Brain microvascular endothelial cell (primary cell): ENCODE measurements at regions not wholly inside any gene's neighbourhood (a gene's known extent, or its start where the extent isn't known, plus 50 kb on each side); places are given as distances from the start of the nearest gene placed in this dataset.

ENCODE experiments used
- DNase-seq: peaks from one replicate; pipeline ENCODE4 v3.0.0-alpha.2; 2020
- H3K27ac ChIP-seq: fragments of 250-450 bp; sonication (Bioruptor Pico); 2 replicates; pipeline ENCODE4 v1.5.1; 2020; ENCODE audit warnings: mild to moderate bottlenecking, moderate library complexity
- H3K27me3 ChIP-seq: fragments of 250-450 bp; sonication (Bioruptor Pico); replicated peaks from 2 replicates; pipeline ENCODE4 v1.5.1; 2020; ENCODE audit warnings: mild to moderate bottlenecking
- H3K36me3 ChIP-seq: fragments of 250-450 bp; sonication (Bioruptor Pico); replicated peaks from 2 replicates; pipeline ENCODE4 v1.5.1; 2020; ENCODE audit warnings: mild to moderate bottlenecking
- H3K4me3 ChIP-seq: 2 replicates; pipeline ENCODE4 v1.5.1; 2011; ENCODE audit warnings: low read depth, mild to moderate bottlenecking, control low read depth, low read length, moderate library complexity
- in situ Hi-C: cut with HindIII; loops from 2 replicates; pipeline ENCODE4 v1.10.0; 2017; ENCODE audit warnings: low sequenced_read_pairs, low pct_ligation_motif_present
- TF ChIP-seq, protein P1 (sequence below): IDR thresholded peaks from 2 replicates; pipeline ENCODE4 v1.5.1; 2011; ENCODE audit warnings: low read depth, mild to moderate bottlenecking, moderate library complexity, low read length, control low read depth, inconsistent platforms; ENCODE audit errors: missing control alignments

DNA sequence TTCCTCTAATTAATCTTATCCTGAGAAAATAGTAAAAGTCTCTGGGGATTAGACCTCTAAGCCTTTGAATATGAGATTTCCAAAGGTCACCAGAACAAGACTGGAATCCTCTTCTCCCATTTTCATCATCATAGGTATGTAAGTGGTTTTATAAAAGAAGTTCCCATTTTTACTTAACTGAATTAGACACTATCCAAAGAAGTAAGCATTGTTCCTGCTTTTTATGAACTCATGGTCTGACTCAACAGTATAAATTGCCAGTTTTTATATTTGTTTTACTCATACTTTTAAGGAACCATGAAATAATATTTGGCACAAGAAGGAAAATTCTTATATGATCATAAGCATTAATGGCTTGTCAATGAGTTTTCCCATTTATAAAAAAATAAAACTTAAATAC is 167.1 kb upstream of the ADRA1B start:
- H3K27me3 ChIP-seq, result no peaks in the 10 kb centered on the region
- H3K27ac ChIP-seq, result no peak overlapping the region
- no peaks in the 10 kb centered on the region for H3K36me3 ChIP-seq
- H3K4me3 ChIP-seq, result no peak overlapping the region
- DNase-seq, result no peak
- in situ Hi-C loops, result no loop called here
- TF ChIP-seq, protein P1, sequence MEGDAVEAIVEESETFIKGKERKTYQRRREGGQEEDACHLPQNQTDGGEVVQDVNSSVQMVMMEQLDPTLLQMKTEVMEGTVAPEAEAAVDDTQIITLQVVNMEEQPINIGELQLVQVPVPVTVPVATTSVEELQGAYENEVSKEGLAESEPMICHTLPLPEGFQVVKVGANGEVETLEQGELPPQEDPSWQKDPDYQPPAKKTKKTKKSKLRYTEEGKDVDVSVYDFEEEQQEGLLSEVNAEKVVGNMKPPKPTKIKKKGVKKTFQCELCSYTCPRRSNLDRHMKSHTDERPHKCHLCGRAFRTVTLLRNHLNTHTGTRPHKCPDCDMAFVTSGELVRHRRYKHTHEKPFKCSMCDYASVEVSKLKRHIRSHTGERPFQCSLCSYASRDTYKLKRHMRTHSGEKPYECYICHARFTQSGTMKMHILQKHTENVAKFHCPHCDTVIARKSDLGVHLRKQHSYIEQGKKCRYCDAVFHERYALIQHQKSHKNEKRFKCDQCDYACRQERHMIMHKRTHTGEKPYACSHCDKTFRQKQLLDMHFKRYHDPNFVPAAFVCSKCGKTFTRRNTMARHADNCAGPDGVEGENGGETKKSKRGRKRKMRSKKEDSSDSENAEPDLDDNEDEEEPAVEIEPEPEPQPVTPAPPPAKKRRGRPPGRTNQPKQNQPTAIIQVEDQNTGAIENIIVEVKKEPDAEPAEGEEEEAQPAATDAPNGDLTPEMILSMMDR, result no peak

DNA sequence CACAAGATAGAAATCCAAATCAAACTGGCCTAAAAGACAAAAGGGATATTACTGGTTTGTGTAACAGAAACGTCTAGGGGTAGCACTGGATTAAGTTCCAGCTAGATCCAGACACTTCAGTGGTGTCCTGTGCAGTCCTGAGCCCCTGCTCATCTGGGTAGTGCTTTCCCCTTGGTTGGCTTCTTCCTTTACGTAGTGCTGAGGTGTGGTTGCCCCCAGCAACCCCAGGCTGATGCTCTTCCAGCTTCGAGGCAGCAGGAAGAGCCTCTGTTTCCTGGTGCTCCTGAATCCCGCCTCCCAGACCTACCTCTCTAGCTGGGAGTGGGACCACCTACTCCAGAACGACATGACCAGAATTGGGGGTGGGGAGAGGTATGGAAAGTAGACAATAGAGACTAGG is 166.1 kb upstream of the ADRA1B start:
- no peak overlapping the region for H3K27ac ChIP-seq
- in situ Hi-C loops, result no loop called here
- TF ChIP-seq, protein P1, result no peak
- no peak for DNase-seq
- no peaks in the 10 kb centered on the region for H3K27me3 ChIP-seq
- H3K4me3 ChIP-seq, result no peak overlapping the region
- H3K36me3 ChIP-seq, result no peaks in the 10 kb centered on the region

DNA sequence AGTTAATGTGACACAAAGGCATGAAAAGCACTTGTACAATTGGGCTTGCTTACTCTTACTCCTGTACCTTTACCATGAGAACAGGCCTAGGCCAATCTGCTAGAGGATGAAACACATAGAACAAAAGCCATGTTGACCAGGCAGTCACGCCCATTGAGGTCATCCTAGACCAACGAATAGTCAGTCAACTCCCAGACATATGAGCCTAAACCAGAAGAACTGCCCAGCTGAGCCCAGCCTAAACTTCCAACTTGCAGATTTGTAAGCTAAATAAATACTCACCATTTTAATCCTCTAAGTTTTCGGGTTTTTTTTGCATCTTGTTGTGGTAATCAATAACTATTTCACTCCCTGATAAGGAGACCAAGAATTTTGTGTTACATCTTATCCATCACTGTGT is 164.8 kb upstream of the ADRA1B start:
- in situ Hi-C loops, result no loop called here
- H3K27me3 ChIP-seq, result no peaks in the 10 kb centered on the region
- no peak overlapping the region for H3K4me3 ChIP-seq
- no peak overlapping the region for H3K27ac ChIP-seq
- TF ChIP-seq, protein P1, result no peak
- H3K36me3 ChIP-seq, result no peaks in the 10 kb centered on the region
- DNase-seq, result no peak

DNA sequence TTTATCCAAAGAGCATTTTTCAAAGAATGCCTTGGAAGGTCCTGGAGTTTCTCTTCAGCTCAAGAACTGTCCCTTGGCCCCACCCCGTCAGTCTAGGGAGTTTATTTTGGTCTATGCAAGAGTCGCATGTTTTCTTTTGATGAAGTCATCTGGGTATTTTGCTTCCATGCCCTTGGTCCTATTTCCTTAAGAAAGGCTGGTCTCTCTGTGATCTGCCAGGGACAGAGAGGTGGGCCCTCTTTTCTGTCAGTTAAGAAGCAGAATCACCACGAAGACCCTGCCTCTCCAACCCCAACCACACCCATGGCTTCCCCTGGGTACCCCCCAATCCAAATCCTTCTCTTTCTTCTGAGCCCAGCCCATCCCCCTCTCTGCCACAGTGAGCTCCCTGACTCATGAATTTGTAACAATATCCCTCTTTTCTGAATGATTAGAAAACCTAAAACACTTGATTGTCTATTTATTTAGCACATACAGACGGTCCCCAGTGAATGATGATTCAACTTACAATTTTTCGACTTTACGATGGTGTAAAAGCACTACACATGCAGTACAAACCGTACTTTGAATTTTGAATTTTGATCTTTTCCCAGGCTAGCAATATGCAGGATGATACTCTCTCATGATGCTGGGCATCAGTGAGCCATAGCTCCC is 163.5 kb upstream of the ADRA1B start:
- TF ChIP-seq, protein P1, result no peak
- no peaks in the 10 kb centered on the region for H3K36me3 ChIP-seq
- H3K27me3 ChIP-seq, result no peaks in the 10 kb centered on the region
- DNase-seq, result peak; percentile 52
- in situ Hi-C loops, result no loop called here
- H3K4me3 ChIP-seq, result no peak overlapping the region
- H3K27ac ChIP-seq, result peak overlapping the region; percentile 71

DNA sequence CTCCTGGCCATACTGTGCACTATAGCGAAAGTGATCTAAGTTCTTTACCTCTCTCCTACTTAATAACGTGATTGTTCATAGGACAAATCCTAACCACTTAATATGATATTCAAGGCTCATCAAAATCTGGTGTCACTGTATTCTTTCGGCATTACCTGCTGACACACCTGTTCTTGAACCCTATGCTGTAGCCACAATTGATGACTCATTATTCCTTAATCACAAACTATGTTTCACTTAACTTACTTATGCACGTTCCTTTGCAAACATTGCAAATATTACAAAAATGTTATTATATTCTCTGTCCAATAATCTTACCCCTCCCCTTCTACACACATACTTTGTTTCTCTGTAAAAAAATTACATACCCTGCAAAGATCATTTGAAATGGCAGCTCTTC is 158.1 kb upstream of the ADRA1B start:
- H3K27ac ChIP-seq, result no peak overlapping the region
- TF ChIP-seq, protein P1, result no peak
- no peaks in the 10 kb centered on the region for H3K27me3 ChIP-seq
- DNase-seq, result no peak
- H3K36me3 ChIP-seq, result no peaks in the 10 kb centered on the region
- in situ Hi-C loops, result no loop called here
- H3K4me3 ChIP-seq, result no peak overlapping the region

DNA sequence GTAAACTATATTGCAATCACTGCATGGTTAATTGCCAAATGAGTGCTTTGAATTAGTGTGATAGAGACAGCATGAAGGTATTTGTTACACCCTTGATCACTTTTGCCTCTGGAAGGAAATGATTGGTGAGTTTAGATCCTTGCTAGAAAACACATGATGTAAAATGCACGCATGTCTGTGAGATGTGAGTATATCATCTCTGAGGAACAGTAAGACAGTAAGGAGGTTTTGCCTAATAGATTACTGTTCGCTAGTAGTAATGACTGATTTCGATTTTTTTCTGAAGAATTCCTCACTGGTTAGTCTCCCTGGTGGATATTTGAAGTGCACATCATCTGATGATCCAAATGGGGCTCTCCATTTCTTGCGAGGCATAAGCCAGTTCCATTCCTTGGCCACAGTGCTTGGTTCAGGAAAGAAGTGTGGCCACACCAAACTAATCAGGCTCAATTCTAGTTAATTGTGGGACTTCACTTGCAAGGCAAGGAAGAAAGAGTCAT is 156.4 kb upstream of the ADRA1B start:
- TF ChIP-seq, protein P1, result no peak
- Histone ChIP-seq H3K36me3 (no peaks in the 10 kb centered on the region), H3K27me3 (no peaks in the 10 kb centered on the region), H3K27ac (no peak overlapping the region), H3K4me3 (no peak overlapping the region)
- no peak for DNase-seq
- in situ Hi-C loops, result no loop called here
